ENCODE measurements at regions not wholly inside any gene's neighbourhood (a gene's known extent, or its start where the extent isn't known, plus 50 kb on each side); places are given as distances from the start of the nearest gene placed in this dataset.
A peak's percentile ranks its signal among the peaks of the same experiment; 100 is the strongest.

GRCh38 chr2:225740086-225740485, 340.6 kb downstream of the NYAP2 start:
- no peak for DNase-seq (ENCODE audit: low spot score)

- DNase-seq (ENCODE audit: low spot score) = no peak
Measured at GRCh38 chr2:225739328-225739727, 339.8 kb downstream of the NYAP2 start.

GRCh38 chr2:225738735-225739134, 339.2 kb downstream of the NYAP2 start:
- DNase-seq (ENCODE audit: low spot score) = no peak

GRCh38 chr2:225737556-225737955, 338.0 kb downstream of the NYAP2 start:
- peak; percentile 7 for DNase-seq (ENCODE audit: low spot score)

- DNase-seq (ENCODE audit: low spot score) = peak; percentile 42
Measured at GRCh38 chr2:225735844-225736243, 336.3 kb downstream of the NYAP2 start.

- DNase-seq (ENCODE audit: low spot score) = no peak
Measured at GRCh38 chr2:225725726-225726125, 326.2 kb downstream of the NYAP2 start.

Measured in GM03348 (cell line).